HG02642 (cell line): ENCODE measurements at regions not wholly inside any gene's neighbourhood (a gene's known extent, or its start where the extent isn't known, plus 50 kb on each side); places are given as distances from the start of the nearest gene placed in this dataset.

ENCODE experiments used
- ATAC-seq: cut with Tn5 transposase; IDR thresholded peaks from one replicate; pipeline ENCODE4 v1.9.1; 2021; ENCODE audit warnings: mild to moderate bottlenecking; ENCODE audit not compliant: unreplicated experiment, poor library complexity

- ATAC-seq = no peak
Observed at GRCh38 chr11:112761911-112762706, 199.1 kb upstream of the NCAM1 start.

- ATAC-seq = no peak
Observed at GRCh38 chr11:112762707-112763090, 198.5 kb upstream of the NCAM1 start.

GRCh38 chr11:112765337-112765736 is 195.9 kb upstream of the NCAM1 start:
- no peak for ATAC-seq

GRCh38 chr11:112769170-112769569 is 192.1 kb upstream of the NCAM1 start:
- no peak for ATAC-seq

GRCh38 chr11:112769584-112769983 is 191.6 kb upstream of the NCAM1 start:
- no peak for ATAC-seq

- ATAC-seq = no peak
Observed at GRCh38 chr11:112770033-112770432, 191.2 kb upstream of the NCAM1 start.

- ATAC-seq = no peak
Observed at GRCh38 chr11:112770487-112770886, 190.7 kb upstream of the NCAM1 start.

GRCh38 chr11:112771851-112772250 is 189.4 kb upstream of the NCAM1 start:
- no peak for ATAC-seq

- ATAC-seq = no peak
Observed at GRCh38 chr11:112773264-112773663, 188.0 kb upstream of the NCAM1 start.

- no peak for ATAC-seq
Observed at GRCh38 chr11:112776834-112777233, 184.4 kb upstream of the NCAM1 start.

GRCh38 chr11:112777283-112777751 is 183.9 kb upstream of the NCAM1 start:
- no peak for ATAC-seq

- no peak for ATAC-seq
Observed at GRCh38 chr11:112778091-112778876, 182.9 kb upstream of the NCAM1 start.

- ATAC-seq = no peak
Observed at GRCh38 chr11:112778877-112779266, 182.3 kb upstream of the NCAM1 start.

GRCh38 chr11:112780351-112781087 is 180.7 kb upstream of the NCAM1 start:
- no peak for ATAC-seq

GRCh38 chr11:112783945-112784322 is 177.3 kb upstream of the NCAM1 start:
- no peak for ATAC-seq

- no peak for ATAC-seq
Observed at GRCh38 chr11:112784323-112785073, 176.7 kb upstream of the NCAM1 start.

GRCh38 chr11:112785149-112785548 is 176.1 kb upstream of the NCAM1 start:
- no peak for ATAC-seq

GRCh38 chr11:112785719-112786118 is 175.5 kb upstream of the NCAM1 start:
- ATAC-seq = no peak

- ATAC-seq = no peak
Observed at GRCh38 chr11:112786196-112786595, 175.0 kb upstream of the NCAM1 start.

GRCh38 chr11:112786886-112787530 is 174.2 kb upstream of the NCAM1 start:
- no peak for ATAC-seq
